ENCODE measurements at regions not wholly inside any gene's neighbourhood (a gene's known extent, or its start where the extent isn't known, plus 50 kb on each side); places are given as distances from the start of the nearest gene placed in this dataset.

GRCh38 chr18:52222211-52222610, 117.8 kb upstream of the DCC start:
- no peak overlapping the region for H3K4me3 ChIP-seq
- no peaks in the 10 kb centered on the region for H3K36me3 ChIP-seq

DNA sequence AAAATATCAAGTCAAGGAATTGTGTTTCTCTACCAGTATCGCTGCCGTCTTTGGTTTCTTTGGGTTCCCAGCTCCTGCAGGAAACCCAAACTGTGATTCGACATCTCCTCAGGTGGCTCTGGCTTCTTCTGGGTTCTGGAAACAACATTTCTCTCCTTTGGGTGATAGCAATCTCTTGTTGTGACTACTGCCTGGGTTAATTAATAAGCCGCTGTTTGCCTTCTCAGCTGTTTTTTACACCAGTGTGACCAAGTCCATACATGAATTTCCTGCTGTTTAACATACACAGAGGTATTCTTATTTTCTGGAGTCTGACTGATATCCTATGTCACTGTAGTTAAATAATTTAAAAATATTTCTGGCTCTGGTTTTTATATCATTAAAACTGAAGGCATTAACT, 112.5 kb upstream of the DCC start:
- Histone ChIP-seq H3K4me3 (no peak overlapping the region), H3K36me3 (no peaks in the 10 kb centered on the region), H3K27me3 (replicated peaks; ENCODE audit: insufficient read depth) (no peaks in the 10 kb centered on the region), H3K9me3 (no peaks in the 10 kb centered on the region), H3K27ac (no peak overlapping the region), H3K4me1 (ENCODE audit: control insufficient read depth in 1 of 2, low read depth in 2 of 2) (no peaks in the 10 kb centered on the region)
- TF ChIP-seq CTCF (IDR thresholded peaks at IDR 0.05), result no peak
- ATAC-seq (ENCODE audit: insufficient number of reproducible peaks, low FRiP score, low read depth), result no peak
- no peak for DNase-seq (ENCODE audit: low spot score)

More at GRCh38 chr18:52222211-52222610, 117.8 kb upstream of the DCC start:
- H3K27me3 ChIP-seq (replicated peaks; ENCODE audit: insufficient read depth), result no peaks in the 10 kb centered on the region
- no peaks in the 10 kb centered on the region for H3K9me3 ChIP-seq
- TF ChIP-seq CTCF (IDR thresholded peaks at IDR 0.05), result no peak
- no peaks in the 10 kb centered on the region for H3K4me1 ChIP-seq (ENCODE audit: control insufficient read depth in 1 of 2, low read depth in 2 of 2)
- ATAC-seq (ENCODE audit: insufficient number of reproducible peaks, low FRiP score, low read depth) (no peak), DNase-seq (ENCODE audit: low spot score) (no peak)
- no peak overlapping the region for H3K27ac ChIP-seq

GRCh38 chr18:52228166-52228565, 111.8 kb upstream of the DCC start:
- H3K27ac ChIP-seq, result no peak overlapping the region
- no peak overlapping the region for H3K4me3 ChIP-seq
- no peak for DNase-seq (ENCODE audit: low spot score)
- no peak for ATAC-seq (ENCODE audit: insufficient number of reproducible peaks, low FRiP score, low read depth)
- H3K27me3 ChIP-seq (replicated peaks; ENCODE audit: insufficient read depth), result no peaks in the 10 kb centered on the region
- no peak for TF ChIP-seq CTCF (IDR thresholded peaks at IDR 0.05)
- no peaks in the 10 kb centered on the region for H3K9me3 ChIP-seq
- no peaks in the 10 kb centered on the region for H3K36me3 ChIP-seq
- no peaks in the 10 kb centered on the region for H3K4me1 ChIP-seq (ENCODE audit: control insufficient read depth in 1 of 2, low read depth in 2 of 2)

GRCh38 chr18:52236131-52236530, 103.9 kb upstream of the DCC start:
- no peak for DNase-seq (ENCODE audit: low spot score)
- no peaks in the 10 kb centered on the region for H3K4me1 ChIP-seq (ENCODE audit: control insufficient read depth in 1 of 2, low read depth in 2 of 2)
- H3K27me3 ChIP-seq (replicated peaks; ENCODE audit: insufficient read depth), result no peaks in the 10 kb centered on the region
- no peaks in the 10 kb centered on the region for H3K36me3 ChIP-seq
- no peak for ATAC-seq (ENCODE audit: insufficient number of reproducible peaks, low FRiP score, low read depth)
- H3K27ac ChIP-seq, result no peak overlapping the region
- H3K9me3 ChIP-seq, result no peaks in the 10 kb centered on the region
- H3K4me3 ChIP-seq, result no peak overlapping the region
- no peak for TF ChIP-seq CTCF (IDR thresholded peaks at IDR 0.05)

DNA sequence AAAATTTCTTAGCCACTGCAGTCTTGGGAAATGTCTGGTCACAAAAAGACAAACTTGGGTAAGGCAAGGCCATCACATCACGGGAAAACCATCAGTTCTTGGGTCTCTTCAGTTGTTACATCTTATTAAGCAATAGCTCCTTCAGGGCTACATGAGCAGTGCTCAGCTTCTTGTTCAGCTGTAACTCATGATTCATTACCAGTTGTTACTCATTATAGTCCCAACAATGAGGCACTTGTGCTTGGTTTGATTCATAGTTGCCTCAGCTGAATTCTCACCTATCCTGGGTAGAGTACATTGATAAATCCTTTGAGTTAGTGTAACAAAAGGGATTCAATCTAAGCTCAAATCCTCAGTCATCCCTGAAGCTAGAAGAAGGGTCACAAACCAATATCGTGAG, 102.4 kb upstream of the DCC start:
- TF ChIP-seq CTCF (IDR thresholded peaks at IDR 0.05), result no peak

More for the DNA sequence above, 102.4 kb upstream of the DCC start:
- DNase-seq (ENCODE audit: low spot score) (no peak), ATAC-seq (ENCODE audit: insufficient number of reproducible peaks, low FRiP score, low read depth) (no peak)
- H3K9me3 ChIP-seq, result no peaks in the 10 kb centered on the region
- no peaks in the 10 kb centered on the region for H3K4me1 ChIP-seq (ENCODE audit: control insufficient read depth in 1 of 2, low read depth in 2 of 2)
- H3K4me3 ChIP-seq, result no peak overlapping the region
- H3K27me3 ChIP-seq (replicated peaks; ENCODE audit: insufficient read depth), result no peaks in the 10 kb centered on the region
- H3K27ac ChIP-seq, result no peak overlapping the region
- H3K36me3 ChIP-seq, result no peaks in the 10 kb centered on the region

All from thoracic aorta (tissue), 2 donors.